CD1c-positive myeloid dendritic cell (primary cell): ENCODE measurements at regions not wholly inside any gene's neighbourhood (a gene's known extent, or its start where the extent isn't known, plus 50 kb on each side); places are given as distances from the start of the nearest gene placed in this dataset.

Experiments
- DNase-seq: peaks from one replicate; pipeline ENCODE4 v3.0.0-alpha.2; 2016; ENCODE audit errors: extremely low spot score

- no peak for DNase-seq
Measured at GRCh38 chr18:76572518-76573247, 77.6 kb upstream of the ZNF516 start.

DNA sequence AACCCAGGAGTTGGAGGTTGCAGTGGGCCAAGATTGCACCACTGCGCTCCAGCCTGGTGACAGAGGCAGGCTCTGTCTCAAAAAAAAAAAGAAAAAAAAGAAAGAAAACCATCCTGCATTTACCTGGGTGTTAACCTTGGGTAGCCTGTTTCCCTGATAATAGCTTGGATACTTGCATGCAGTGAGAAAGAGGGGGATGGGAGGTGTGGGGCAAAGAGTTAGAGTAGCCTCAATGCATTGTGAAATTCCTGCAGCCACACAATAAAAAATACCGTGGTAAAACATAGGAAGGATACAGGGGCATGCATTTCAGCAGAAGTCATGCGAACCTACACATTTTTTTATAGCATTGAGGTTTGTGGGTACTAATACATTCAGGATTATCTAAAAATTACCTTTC, 76.6 kb upstream of the ZNF516 start:
- no peak for DNase-seq

- DNase-seq = no peak
Measured at GRCh38 chr18:76570856-76571255, 75.8 kb upstream of the ZNF516 start.

DNA sequence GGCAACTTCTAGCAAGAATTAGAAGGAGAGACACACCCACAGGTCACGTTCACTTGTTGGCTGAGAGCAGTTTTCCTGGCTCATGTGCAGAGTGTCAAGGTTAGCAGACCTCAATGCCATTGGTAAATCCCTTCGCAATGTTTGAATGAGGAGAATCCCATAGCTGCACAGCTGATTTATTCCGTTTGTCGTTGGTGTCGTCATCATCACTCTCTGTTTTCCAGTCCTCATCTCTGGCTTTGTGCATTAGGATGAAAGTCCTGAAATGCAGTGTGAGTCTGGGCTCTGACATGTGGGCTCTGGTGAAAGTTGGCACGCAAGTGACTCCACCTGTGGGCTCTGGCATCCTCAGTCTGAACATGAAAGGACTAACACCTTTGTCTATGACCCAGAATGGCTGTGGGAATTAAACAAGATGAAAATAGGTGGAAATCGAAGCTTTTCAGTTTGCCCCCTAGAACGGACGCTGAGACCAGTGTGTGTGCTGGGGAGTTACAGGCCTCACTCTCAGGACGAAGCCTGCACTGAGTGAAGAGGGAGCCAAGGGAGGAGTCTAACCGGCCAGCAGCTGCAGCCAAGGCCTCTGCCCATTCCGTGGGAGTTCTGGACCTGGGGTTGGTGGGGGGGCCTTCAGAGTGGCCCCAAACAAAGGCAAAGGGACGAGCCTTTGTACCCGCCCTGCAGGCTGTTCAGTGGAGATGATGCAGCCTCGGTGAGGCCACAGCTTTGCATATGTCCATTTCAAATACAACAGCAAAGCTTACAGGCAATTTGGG, 74.8 kb upstream of the ZNF516 start:
- no peak for DNase-seq

- DNase-seq = no peak
Measured at GRCh38 chr18:76568731-76569130, 73.7 kb upstream of the ZNF516 start.

DNA sequence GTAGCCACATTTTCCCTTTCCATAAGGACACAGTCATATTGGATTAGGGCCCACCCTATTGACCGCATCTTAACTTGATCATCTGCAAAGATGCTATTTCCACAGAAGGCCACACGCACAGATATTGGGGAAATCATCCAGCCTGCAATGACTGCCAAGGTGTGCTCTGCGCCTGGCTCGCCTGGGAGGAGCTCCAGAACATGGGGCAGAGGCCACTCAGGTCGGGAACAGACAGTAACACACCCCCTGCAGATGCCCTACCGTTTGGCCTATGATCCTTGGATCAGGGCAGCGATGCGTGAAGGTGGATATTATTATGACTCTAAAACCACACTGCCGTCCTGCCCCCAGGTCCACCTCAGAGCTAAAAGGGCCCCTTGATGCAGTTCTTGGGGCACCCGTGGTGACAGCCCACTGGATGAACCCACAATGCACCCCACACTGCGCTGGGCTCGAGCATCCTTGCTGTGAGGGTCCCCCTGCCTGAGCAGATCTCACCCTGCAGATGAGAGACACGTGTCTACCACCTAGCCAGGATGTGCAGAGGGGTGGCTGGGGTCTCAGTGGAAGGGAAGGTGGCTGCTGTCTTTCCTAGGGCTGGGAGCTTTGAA, 72.9 kb upstream of the ZNF516 start:
- DNase-seq = no peak

DNA sequence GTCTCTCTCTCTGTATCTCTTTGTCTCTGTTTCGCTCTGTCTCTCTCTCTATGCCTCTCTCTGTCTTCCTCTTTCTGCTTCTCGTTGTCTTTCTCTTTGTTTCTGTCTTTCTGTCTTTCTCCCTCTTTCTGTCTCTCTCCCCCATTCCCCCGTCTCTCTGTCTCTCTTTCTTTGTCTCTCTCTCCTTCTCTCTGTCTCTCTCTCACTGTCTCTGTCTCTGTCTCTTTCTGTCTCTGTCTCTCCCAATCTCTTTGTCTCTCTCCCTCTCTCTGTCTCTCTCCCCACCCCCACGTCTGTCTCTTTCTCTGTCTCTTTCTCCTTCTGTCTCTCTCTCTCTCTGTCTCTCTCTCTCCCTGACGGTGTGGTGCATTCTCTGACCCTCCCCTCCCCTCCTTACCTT, 71.9 kb upstream of the ZNF516 start:
- no peak for DNase-seq

- peak; percentile 88 for DNase-seq
Measured at GRCh38 chr18:76565238-76566173, 70.5 kb upstream of the ZNF516 start.

- peak; percentile 31 for DNase-seq
Measured at GRCh38 chr18:76564655-76565237, 69.7 kb upstream of the ZNF516 start.

DNA sequence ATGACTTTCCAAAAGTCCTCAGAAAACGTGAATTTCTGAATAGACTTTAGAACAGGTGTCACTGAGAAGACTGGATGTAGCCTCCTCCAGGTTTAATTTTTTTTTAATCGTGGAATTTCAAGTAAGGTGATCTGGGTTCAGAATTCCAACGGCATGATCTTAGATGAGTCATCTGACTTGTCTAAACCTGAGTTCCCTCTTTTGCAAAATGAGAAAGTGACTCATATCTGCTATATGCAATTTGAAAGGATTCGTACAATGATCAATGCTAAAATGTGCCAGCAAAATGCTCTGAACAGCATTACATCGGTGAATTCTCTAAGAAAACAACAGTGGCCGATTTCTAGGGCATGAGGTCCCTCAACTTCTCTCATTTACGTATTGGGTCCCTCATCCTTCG, 69.1 kb upstream of the ZNF516 start:
- DNase-seq = peak; percentile 69

DNA sequence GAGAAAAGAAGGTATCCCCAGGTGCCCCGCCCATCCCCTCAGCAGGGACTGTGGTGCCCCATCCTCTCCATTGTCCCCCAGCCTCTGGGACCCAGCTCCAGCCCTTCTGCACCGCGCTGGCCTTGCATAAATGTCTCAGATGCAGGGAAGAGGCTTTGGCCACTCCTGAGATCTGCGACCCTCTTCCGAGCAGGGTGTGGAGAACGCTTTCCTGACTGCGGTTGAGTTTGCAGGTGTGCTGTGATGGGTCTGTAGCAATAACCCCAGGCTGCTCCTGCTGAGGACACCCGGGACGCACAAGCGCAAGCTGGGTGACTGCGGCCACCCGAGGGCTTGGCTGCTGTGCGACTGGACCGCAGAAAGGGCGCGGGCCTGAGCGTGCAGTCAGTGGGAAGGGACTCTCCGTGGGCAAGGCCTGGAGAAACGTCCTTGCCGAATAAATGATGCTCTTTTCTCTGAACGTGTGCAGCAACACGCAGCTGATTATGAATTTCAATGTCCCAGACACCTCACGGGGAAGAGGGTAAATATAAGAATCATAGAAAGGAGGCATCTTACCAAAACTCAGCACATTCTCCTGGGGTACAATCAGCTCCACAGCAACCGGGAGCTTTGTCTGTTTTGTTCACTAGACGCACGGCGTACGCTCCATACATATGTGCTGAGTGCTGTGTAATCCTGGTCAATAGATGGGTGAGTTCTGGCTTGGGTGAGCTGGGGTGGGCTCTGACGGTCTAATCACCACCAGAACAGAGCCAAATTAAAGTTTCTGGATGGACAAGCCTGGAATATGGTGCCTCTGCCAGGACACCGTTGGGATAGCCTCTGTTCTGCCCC, 67.5 kb upstream of the ZNF516 start:
- DNase-seq = no peak

DNA sequence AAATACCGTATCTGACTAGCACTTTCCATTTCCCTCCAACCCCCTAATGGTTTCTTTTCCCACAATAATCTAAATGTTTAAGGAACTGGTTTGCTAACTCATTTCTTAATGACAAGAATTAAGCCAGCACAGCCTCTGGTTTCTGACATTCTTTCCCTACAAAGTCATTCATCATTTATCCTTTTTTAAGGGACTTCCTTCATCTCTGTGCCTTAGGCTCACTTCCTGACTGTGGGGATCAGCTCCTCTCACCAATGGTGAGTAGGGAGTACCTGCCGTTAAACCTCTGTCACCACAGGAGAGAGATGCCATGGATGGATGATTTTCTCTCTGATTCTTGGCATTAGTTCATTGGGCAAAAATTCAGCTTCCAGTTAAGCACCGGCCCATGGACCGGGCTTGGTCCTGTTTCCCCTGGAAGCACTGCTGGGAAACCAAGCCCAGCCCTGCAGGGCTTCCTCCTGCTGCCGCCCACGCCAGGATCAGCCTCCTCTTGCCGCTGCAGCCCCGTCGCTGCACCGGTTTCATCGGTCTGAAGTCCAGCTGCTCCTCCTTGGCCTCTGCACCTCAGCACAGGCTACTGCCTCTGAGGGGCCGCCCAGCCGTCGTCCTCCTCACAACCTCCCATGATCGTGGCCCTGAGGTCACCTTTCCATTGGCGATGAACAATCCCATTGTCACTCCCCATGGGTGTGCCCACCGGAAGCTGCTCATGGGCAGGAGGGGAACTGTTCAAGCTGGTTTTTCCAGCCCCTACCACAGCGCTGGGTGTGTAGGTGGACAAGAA, 64.0 kb upstream of the ZNF516 start:
- peak; percentile 45 for DNase-seq

- no peak for DNase-seq
Measured at GRCh38 chr18:76557026-76557575, 62.1 kb upstream of the ZNF516 start.

GRCh38 chr18:76554547-76555222, 59.6 kb upstream of the ZNF516 start:
- DNase-seq = peak; percentile 59

- DNase-seq = peak; percentile 90
Measured at GRCh38 chr18:76553715-76554546, 58.9 kb upstream of the ZNF516 start.

DNA sequence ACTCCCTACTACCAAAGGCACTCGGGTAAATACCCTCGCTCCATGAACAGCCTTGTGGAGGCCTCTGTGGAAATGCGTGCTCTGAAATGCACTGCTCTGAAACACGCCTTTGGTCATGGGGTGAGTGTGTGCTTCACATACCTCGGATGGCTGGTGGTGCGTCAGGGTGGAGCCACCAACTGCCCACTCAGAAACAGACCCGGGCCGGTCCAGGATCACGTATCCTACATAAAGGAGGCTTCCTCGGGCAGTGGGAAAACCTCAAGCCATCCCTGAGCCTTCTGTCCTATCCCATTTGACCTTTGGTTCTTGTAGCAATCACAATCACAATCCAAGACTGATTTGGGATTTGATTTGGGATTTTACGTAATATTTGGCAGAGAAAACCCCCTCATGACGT, 53.5 kb upstream of the ZNF516 start:
- no peak for DNase-seq

DNA sequence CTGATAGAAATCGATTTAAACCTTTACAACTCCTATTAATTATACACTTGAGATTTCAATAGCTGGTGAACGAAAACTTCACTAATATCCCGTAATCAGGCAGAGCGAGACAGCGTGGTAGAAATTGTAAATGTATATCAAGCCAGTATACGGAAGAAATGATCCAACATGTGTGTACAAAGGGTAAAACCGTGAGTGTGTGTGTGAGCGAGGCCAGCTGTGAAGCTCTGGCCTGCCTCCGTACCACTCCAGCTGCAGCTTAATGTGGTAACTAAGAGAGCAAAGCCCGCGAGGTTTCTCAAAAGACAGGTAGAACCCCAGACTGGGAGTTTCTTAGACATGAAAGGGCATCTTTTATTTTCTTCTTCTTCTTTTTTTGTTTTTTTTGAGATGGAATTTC, 52.3 kb upstream of the ZNF516 start:
- DNase-seq = no peak

- DNase-seq = no peak
Measured at GRCh38 chr18:76546436-76546835, 51.4 kb upstream of the ZNF516 start.
